GM18517 (cell line): ENCODE measurements at regions not wholly inside any gene's neighbourhood (a gene's known extent, or its start where the extent isn't known, plus 50 kb on each side); places are given as distances from the start of the nearest gene placed in this dataset.
"Not testable (repeated sequence)": the region's sequence is repeated elsewhere in the genome, so short reads cannot be mapped to it uniquely, and the experiment has no call there.

Experiments used
- ATAC-seq: cut with Tn5 transposase; IDR thresholded peaks from one replicate; pipeline ENCODE4 v1.9.1; 2021; ENCODE audit warnings: mild to moderate bottlenecking, moderate library complexity; ENCODE audit not compliant: unreplicated experiment

GRCh38 chr16:65828296-65828695, 538.2 kb upstream of the CDH5 start:
- no peak for ATAC-seq

DNA sequence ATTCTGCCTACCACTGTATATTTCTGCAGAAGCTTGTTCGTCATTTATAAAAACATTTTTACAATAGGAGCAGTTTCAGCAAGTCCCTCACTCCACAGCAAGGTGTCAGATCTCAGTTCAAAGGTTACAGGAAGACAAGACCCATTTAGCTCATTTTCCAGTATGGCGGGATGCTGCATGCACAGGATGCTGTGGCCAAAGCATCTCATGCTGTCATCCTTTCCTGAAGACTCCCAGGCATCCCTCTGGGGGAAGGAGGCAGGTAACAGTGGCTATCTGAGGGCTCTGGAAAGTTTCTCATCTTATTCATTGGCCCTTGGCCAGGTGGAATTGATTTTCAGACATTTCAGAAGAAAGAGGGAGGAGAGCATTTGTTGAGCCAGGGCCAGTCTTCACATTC, 539.3 kb upstream of the CDH5 start:
- no peak for ATAC-seq

GRCh38 chr16:65825191-65825856, 541.2 kb upstream of the CDH5 start:
- no peak for ATAC-seq

DNA sequence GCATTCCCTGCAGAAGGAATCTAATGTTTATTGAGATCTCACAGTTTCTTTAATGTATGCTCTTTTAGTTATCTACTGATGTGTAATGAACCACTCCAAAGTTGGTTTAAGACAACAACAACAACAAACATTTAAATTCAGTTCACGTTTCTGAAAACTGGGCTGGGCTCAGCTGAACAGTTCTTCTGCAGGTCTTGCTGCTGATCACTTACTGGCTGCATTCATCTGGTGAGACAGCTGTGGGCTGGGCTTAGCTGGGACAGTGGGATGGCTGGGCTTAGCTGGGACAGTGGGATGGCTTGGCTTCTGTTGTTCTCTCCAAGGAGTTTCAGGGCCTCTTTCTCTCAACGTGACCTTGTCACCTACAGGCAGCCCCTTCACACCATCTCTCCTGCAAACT, 544.3 kb upstream of the CDH5 start:
- ATAC-seq, result no peak

- no peak for ATAC-seq
Observed at GRCh38 chr16:65819136-65819898, 547.2 kb upstream of the CDH5 start.

DNA sequence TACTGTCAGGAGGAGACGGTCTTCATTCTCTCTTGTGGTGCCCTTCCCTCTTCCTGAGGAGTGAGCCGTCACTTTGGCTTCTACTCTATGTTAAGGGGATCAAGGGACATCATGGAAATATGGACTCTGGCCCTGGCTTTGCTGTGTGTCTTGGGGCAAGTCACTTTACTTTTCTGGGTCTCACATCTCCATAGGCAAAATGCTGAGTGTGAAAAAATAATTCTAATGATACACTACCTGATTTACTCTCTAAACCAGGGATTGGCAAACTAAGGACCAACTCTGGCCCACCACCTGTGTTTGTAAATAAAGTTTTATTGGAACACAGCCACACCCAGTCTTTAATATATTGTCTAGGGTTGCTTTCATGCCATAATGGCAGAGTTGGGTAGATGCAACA, 548.7 kb upstream of the CDH5 start:
- no peak for ATAC-seq

- ATAC-seq, result no peak
Observed at GRCh38 chr16:65817066-65817465, 549.4 kb upstream of the CDH5 start.

GRCh38 chr16:65816556-65816955, 549.9 kb upstream of the CDH5 start:
- no peak for ATAC-seq

DNA sequence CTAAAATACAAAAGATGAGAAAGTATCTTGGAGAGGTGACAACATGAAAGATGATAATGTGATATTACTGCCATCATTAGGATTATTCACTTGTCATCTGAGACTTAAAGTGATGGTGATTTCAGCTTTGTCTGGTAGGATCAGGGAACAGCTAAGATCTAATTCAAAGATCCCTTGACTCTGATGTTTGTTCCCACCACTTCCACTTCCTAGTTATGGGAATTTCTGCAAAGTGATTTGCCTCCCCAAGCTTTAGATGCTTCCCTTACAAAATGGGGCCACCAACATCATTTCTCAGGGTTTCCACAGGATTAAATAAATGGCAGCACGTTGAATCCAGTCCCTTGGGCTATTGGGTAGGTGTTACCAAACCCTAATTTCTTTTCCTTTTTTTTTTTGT, 550.8 kb upstream of the CDH5 start:
- ATAC-seq, result no peak

- not testable (repeated sequence) for ATAC-seq
Observed at GRCh38 chr16:65813879-65814278, 552.6 kb upstream of the CDH5 start.

DNA sequence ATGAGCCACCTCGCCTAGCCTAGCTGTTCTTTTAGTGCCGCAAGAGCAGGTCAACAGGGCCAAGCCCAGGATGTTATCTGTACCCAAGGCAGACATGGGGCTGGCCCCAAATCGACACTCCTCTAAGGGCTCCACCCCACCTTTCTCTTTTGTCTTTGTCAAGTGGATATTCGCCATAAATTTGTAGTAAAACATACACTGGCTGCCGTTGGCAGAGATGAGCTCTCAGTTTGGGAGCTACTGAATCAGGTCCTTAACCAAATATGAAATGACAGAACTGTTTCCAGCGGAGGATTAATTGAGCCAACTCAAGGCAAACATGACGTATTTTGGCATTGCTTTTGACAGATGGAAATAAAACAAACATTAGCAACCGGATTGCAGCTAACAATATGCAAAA, 556.9 kb upstream of the CDH5 start:
- no peak for ATAC-seq

DNA sequence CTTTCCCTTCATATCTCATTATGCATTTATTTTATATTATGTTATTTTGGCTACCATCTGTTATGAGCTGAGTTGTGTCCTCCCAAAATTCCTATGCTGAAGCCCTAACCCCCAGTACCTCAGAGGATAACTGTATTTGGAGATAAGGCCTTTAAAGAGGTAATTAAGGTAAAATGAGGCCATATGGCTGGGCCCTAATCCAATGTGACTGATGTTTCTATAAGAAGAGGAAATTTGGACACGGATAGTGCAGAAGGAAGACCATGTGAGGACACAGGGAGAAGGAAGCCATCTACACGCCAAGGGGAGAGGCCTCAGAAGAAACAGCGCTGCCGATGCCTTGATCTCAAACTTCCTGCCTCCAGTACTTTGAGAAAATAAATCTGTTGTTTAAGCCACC, 557.7 kb upstream of the CDH5 start:
- no peak for ATAC-seq

- no peak for ATAC-seq
Observed at GRCh38 chr16:65807858-65808257, 558.6 kb upstream of the CDH5 start.

DNA sequence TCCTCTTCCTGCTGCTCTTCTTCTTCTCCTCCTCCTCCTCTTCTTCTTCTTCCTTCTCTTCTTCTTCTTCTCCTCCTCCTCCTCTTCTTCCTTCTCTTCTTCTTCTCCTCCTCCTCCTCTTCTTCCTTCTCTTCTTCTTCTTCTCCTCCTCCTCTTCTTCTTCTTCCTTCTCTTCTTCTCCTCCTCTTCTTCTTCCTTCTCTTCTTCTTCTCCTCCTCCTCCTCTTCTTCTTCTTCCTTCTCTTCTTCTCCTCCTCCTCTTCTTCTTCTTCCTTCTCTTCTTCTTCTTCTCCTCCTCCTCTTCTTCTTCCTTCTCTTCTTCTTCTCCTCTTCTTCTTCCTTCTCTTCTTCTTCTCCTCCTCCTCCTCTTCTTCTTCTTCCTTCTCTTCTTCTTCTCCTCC, 560.8 kb upstream of the CDH5 start:
- not testable (repeated sequence) for ATAC-seq

GRCh38 chr16:65796481-65796880, 570.0 kb upstream of the CDH5 start:
- no peak for ATAC-seq

- ATAC-seq, result no peak
Observed at GRCh38 chr16:65794973-65795372, 571.5 kb upstream of the CDH5 start.

GRCh38 chr16:65793781-65794180, 572.7 kb upstream of the CDH5 start:
- ATAC-seq, result no peak

DNA sequence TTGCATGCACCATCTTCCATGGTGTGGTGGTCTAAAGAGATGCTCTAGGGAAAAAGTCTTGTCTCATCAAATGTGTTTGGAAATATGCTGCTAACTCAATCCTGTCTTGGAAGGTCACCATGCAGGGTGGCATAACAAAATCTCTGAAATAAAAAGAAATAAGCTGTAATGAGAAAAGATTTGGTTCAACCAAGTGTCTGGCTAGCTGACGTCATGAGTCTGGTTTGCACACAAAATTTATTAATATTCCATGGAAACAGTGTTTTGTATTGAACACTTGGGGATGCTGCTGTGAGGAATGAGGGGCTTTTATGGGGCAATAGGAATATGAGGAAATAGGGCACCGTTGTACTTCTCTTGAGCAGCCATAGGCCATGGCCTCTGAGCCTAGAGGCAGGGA, 575.7 kb upstream of the CDH5 start:
- ATAC-seq, result no peak

GRCh38 chr16:65789161-65789945, 577.1 kb upstream of the CDH5 start:
- no peak for ATAC-seq

GRCh38 chr16:65788434-65789140, 577.9 kb upstream of the CDH5 start:
- ATAC-seq, result no peak

GRCh38 chr16:65787921-65788320, 578.6 kb upstream of the CDH5 start:
- no peak for ATAC-seq
